HG03571 (cell line): ENCODE measurements at regions not wholly inside any gene's neighbourhood (a gene's known extent, or its start where the extent isn't known, plus 50 kb on each side); places are given as distances from the start of the nearest gene placed in this dataset.

ENCODE experiments used
- ATAC-seq: cut with Tn5 transposase; IDR thresholded peaks from one replicate; pipeline ENCODE4 v1.9.1; 2021; ENCODE audit not compliant: unreplicated experiment

- no peak for ATAC-seq
These were observed 291.8 kb upstream of the TBX3 start for GRCh38 chr12:114975640-114976310.

DNA sequence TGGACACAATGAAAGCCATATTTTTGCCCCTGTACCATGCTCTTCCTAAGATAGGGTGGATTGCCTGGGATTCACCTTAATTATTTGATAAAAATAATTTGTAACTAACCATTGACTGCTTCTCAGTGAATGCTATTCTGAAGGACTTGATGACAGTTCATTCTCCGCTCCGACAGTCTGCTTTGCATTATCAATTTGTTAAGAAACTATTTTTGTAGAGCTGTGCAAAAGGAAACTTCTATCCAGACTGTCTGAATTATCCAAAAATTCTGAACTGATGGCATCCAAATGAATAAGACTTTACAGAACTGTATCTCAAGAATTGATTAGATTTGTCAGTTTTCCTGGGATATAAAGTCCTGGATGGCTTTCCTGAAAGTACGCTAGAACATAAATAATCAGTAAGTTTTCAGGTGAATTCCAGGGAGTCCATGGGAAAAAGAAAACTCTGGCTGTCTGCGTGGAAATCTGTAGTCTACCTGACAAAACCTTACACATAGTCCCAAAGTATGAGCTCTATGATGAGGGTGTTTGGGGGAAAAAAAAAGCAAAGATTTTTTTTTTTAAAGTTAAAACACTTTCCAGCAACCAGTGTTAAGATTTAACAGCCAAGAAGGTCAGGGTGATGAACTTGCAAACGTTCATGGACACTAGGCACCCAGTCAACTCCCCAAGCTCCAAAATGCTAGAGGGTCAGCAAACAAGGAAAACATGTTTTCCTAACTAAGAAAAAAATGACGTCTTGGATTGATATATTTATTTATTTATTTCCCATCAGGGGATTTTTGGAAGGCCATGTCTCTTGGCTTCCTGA, 291.1 kb upstream of the TBX3 start:
- no peak for ATAC-seq

DNA sequence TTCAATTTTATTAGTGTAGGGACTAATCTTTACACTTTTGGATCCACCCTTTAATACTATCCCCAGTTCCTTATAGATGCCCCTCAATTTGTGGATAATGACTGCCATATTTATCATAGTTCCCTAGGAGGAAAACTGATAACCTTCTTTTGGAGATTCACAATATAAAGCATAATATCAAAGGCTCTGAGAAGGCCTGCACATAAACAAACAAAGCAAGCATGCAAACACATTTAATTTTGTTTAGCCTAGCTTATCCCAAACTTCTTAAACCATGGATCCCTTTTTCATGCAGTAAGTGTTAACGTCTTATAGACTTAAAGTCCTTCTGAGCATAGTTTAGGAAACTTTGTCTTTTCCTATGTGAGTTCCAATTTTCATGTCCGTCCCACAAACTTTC, 290.4 kb upstream of the TBX3 start:
- no peak for ATAC-seq

- no peak for ATAC-seq
These were observed 284.8 kb upstream of the TBX3 start for GRCh38 chr12:114968727-114969126.

DNA sequence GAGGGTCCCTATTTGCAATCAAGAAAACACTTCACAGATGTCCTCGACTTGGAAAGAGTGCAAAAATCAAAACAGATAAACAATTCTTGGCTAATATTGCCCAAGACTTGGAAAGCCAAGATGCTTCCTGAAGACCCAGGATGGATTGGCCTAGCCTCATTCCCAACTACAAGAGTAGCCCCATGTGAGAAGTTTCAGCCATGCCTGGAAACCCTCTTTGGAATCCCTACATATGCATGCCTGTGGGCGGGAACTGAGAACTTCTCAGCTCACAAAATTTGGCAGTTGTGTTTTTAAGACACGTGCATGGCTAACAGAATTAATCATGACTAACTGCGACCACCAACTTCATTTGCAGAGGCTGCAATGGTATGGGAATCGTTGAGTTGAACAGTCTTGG, 283.2 kb upstream of the TBX3 start:
- ATAC-seq = no peak

GRCh38 chr12:114964841-114965240, 280.9 kb upstream of the TBX3 start:
- no peak for ATAC-seq

DNA sequence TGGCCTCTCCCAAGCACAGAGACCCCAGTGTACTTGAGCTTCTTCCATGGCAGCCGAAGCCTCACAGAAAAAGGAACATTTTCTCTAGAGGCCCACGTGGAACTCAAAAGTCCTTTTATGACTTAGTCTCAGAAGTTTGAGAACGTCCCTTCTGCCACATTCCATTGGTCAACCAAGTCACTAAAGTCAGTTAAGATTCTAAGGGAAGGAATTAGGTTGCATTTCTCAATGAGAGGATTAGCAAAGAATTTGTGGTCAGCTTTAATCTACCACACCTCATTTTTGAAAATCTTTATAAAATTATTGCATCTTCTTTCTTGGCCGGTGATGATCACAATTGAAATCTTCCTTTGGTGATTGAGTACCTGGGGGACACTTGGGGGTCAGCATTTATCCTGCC, 279.9 kb upstream of the TBX3 start:
- no peak for ATAC-seq

DNA sequence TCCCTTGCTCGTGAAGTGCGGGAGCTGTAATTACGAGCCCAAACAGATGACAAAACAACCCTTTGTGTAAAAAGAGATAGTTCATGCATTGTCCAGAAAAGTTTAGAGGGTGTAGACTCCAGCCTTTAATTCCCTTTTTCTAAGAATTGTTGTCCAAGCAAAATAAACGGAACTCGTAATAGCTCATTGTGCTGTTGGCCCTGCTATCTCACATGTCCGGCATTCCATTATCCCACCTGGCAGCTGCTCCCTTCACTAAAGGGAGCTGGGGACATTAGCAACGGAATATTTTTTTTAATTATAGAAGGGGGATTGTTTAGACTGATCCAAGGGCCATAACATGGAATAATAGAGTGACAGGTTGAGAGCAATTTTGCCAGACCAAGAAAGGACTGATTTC, 277.5 kb upstream of the TBX3 start:
- ATAC-seq = no peak

GRCh38 chr12:114958538-114958937, 274.6 kb upstream of the TBX3 start:
- ATAC-seq = no peak

GRCh38 chr12:114957225-114957624, 273.2 kb upstream of the TBX3 start:
- ATAC-seq = no peak

DNA sequence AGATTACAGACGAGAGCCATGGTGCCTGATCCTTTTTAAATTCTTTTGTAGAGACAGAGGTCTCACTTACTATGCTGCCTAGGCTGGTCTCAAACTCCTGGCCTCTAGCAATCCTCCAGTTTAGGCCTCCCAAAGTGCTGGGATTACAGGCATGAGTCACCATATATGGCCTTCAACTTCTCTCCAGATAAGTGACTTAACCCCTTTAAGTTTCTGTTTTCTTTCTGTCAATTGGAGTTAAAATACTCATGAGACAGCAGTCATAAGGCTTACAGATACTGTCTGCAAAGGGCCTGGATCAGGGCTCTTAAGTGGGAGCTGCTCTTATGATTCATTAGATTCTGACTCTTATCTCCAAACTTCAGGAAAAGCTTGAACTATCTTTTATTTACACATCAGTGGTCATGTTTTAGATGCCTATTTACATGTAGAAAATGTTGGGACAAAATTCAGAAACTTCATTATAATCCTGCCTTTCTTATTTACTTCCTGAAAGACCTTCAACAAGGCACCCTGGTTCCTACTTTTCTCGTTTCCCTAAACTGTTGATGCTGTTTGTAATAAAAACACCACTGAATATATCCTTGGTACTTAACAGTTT, 271.5 kb upstream of the TBX3 start:
- ATAC-seq = no peak

DNA sequence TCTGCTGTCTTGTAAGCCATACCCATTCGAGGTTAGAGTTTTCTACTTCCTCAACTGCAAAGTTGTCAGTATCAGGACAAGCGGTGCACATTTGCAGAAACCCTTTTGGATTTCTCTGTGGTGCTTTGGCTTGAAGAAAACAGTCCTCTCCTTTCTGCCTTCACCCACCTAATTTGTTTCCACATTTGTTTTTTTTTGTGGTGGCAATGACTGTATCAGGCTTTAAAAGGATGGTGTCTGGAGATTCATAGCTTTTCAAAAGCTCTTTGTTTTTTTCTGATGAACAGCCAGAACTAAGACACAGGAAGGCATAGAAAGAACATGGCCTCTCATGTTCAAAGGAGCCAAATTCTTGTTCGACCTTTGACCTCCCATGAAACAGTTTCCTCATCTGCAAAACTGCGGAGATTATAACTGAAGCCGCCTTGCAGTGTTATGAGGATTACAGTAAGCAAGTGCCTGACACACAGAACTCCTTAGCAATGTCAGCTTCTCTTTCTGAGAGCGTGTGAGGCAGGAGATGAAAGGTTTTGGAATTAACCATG, 270.6 kb upstream of the TBX3 start:
- no peak for ATAC-seq

GRCh38 chr12:114952573-114953271, 268.7 kb upstream of the TBX3 start:
- no peak for ATAC-seq

DNA sequence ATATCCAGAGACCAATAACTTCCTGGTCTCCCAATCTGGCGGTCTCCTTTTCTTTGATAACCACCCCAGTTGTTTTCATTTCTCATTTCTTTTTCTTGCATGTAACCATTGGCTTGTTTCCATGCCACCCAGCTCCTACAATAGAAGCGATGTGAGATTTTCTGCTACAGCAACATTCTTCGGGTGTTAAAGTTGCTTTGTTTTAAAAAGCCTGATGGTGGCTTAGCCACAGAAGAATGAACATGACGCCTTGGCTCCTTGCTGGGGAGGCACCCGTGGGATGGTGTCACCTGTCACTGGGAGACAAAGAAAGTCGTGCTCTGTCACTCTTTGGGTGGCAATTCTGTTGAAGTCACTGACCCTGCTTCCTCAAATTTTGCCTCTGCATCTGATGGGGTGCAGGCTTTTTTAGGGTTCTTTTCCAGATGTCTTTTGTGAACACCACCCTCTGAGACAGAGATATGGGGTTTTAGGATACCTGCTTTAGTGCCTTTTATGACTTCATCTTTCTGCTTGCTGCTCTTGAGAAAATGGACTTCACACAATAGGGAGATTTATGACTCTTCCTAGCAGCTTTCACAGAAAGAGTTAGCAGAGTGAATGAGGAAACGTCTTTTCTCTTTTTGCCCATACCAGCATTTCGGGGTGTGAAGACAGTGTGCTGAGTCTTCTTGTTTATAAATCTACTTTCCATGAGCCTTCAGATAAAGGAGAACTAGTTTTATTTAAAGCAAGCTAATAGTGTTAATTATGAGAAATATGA, 265.3 kb upstream of the TBX3 start:
- ATAC-seq = no peak

DNA sequence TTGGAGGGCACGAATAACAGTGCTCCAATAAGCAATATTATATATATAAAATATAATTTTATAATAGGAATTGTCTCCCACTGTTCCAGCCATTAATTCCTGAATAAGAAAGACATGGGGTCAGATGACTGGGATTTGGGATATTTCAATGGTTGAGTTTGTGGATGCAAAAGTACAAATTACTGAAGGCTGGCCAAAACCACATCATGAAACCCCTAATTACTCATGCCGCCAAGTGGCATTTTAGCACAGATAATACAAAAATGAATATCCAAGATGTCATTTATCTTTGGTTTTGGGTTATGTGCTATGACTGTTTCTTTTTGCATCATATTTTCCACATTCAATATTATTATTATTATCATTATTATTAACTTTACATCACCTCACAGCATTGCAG, 261.4 kb upstream of the TBX3 start:
- ATAC-seq = no peak

DNA sequence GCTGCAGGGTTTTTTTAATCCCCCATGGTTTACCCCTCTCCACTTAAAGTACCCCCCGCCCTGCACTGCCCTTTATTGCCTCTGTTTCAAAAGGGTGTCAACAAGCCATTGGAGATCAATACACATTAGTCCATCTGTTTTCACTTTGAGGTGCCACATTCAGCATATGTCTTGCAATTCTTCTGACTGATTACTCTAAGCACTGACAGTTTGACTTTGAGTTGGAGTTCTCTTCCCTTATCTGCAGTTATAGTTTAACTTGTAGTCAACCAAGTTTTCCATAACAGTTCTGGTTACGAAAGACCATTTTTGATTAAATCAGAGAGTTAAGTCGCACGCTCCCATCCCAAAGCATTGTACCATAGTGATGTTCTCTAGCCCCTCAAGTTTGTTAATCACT, 260.8 kb upstream of the TBX3 start:
- ATAC-seq = no peak

DNA sequence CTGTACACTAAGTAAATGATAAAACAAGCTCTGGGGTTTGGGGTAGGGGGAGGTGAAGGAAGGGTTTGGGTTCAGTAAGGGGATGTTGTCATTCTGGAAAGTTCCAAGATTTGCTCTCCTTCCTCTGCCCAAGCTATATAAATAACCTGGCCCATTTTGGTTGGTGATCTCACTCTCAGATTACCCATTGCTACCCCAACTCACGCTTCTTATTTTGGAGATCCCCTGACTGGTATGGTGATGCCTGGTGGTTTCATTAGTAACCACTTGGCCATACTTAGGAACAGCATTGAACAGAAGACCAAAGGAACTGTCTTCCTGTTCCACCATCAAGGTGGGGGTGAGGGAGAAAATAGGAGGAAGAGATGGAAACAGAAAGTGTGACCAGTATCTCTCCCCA, 259.6 kb upstream of the TBX3 start:
- ATAC-seq = no peak

- no peak for ATAC-seq
These were observed 254.7 kb upstream of the TBX3 start for GRCh38 chr12:114938487-114939210.

DNA sequence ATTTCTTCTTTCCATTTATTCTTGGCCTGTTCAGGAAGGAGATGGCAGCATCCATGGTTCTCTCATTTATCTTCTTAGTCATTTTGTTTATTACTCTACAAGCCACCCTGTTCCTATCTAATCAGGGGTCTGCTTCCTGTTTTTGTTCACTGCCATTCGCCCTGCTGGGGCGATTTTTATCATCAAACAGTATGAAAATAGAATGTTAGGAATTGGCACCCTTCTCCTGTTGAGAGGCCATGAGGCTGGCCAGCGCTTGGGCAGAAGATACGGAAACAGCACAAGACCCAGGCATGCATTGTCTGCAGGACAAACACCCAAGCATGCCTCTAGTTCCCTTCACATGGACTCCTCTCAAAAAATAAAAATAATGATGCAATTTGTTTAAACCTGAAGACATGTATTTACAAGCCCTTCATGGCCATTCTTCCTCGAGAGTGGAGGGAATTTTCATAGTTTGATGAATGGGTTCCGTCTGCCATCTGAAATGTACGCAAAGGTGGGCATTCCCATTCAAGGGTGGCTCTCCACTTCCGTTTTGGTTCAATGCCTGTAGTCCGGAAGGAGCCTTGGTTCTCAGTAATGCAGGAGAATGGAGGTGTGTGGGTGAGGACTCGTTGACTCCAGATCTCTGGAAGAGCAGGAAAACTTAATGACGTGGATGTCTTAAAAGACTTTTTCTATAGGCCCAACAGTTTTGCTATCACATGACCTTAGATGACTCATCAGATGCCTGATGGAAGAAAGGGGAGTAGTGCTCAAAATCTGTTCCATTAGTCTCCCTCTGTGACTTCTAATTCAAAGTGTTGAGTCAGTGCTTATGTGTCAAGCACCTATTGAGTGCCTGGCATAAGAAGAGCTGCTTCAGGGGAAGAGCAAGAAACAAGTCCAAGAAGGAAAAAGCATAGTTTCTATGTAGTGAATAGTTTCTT, 252.4 kb upstream of the TBX3 start:
- ATAC-seq = no peak
